ENCODE measurements at regions not wholly inside any gene's neighbourhood (a gene's known extent, or its start where the extent isn't known, plus 50 kb on each side); places are given as distances from the start of the nearest gene placed in this dataset.

GRCh38 chr6:145252737-145253136 is 482.6 kb downstream of the EPM2A start:
- TF ChIP-seq RAD21 (IDR thresholded peaks at IDR 0.05; ENCODE audit: low read depth) (no peak), ZBTB7A (IDR thresholded peaks at IDR 0.05; ENCODE audit: low read depth) (no peak), TCF12 (IDR thresholded peaks at IDR 0.05; ENCODE audit: low read depth) (no peak), MAX (IDR thresholded peaks at IDR 0.05) (no peak), CEBPB (IDR thresholded peaks at IDR 0.05) (no peak), EP300 (IDR thresholded peaks at IDR 0.05; ENCODE audit: borderline replicate concordance) (no peak), CREB1 (IDR thresholded peaks at IDR 0.05; ENCODE audit: low read depth) (no peak), FOXM1 (IDR thresholded peaks at IDR 0.05; ENCODE audit: borderline replicate concordance, low read depth) (no peak), YY1 (IDR thresholded peaks at IDR 0.05; ENCODE audit: low read depth) (no peak), TEAD4 (IDR thresholded peaks at IDR 0.05) (no peak), TAF1 (IDR thresholded peaks at IDR 0.05; ENCODE audit: low read depth) (no peak), NFIC (IDR thresholded peaks at IDR 0.05) (no peak), REST (IDR thresholded peaks at IDR 0.05; ENCODE audit: low read depth) (no peak), EGR1 (IDR thresholded peaks at IDR 0.05) (no peak)
